ENCODE measurements at regions not wholly inside any gene's neighbourhood (a gene's known extent, or its start where the extent isn't known, plus 50 kb on each side); places are given as distances from the start of the nearest gene placed in this dataset.

DNA sequence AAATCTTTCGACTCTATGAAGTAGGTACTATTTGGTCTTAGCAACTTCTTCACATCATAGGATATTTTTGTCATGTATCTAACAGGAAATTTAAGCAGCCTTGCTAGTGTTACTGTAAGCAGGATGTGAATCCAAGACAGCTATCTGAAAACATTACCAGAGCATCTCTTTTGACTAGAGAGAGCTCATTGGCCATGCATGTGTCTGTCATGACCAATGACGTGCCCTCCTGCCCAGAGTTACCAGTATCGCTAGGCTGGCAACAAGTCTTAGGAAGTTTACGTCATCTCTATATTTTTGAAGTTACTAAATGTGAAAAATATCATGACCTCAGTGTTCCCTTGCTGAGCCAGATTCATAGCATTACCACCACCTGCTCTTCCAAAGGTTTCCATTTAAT is 130.9 kb upstream of the TP63 start:
- DNase-seq (ENCODE audit: low spot score), result peak; percentile 4
- H3K27me3 ChIP-seq (ENCODE audit: insufficient read depth), result no peaks in the 10 kb centered on the region
- no peaks in the 10 kb centered on the region for H3K4me1 ChIP-seq (ENCODE audit: insufficient read depth)
- H2AFZ ChIP-seq, result no peak overlapping the region
- 0 out of 2 replicates have a peak, but pooled peaks cover 5% of the 10 kb centered on the region for H3K9me2 ChIP-seq (ENCODE audit: insufficient read depth)
- no peaks in the 10 kb centered on the region for H4K20me1 ChIP-seq (replicated peaks; ENCODE audit: insufficient read depth)
- H3K36me3 ChIP-seq (ENCODE audit: insufficient read depth), result no peaks in the 10 kb centered on the region
- no peaks in the 10 kb centered on the region for H3K27me3 Mint-ChIP-seq (ENCODE audit: insufficient read depth, low read depth, poor library complexity)
- no peak for ATAC-seq
- no peak overlapping the region for H3K4me2 ChIP-seq
- TF ChIP-seq, protein P1, sequence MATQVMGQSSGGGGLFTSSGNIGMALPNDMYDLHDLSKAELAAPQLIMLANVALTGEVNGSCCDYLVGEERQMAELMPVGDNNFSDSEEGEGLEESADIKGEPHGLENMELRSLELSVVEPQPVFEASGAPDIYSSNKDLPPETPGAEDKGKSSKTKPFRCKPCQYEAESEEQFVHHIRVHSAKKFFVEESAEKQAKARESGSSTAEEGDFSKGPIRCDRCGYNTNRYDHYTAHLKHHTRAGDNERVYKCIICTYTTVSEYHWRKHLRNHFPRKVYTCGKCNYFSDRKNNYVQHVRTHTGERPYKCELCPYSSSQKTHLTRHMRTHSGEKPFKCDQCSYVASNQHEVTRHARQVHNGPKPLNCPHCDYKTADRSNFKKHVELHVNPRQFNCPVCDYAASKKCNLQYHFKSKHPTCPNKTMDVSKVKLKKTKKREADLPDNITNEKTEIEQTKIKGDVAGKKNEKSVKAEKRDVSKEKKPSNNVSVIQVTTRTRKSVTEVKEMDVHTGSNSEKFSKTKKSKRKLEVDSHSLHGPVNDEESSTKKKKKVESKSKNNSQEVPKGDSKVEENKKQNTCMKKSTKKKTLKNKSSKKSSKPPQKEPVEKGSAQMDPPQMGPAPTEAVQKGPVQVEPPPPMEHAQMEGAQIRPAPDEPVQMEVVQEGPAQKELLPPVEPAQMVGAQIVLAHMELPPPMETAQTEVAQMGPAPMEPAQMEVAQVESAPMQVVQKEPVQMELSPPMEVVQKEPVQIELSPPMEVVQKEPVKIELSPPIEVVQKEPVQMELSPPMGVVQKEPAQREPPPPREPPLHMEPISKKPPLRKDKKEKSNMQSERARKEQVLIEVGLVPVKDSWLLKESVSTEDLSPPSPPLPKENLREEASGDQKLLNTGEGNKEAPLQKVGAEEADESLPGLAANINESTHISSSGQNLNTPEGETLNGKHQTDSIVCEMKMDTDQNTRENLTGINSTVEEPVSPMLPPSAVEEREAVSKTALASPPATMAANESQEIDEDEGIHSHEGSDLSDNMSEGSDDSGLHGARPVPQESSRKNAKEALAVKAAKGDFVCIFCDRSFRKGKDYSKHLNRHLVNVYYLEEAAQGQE (IDR thresholded peaks at IDR 0.05; ENCODE audit: unreplicated experiment), result no peak
- TF ChIP-seq STAT1 (IDR thresholded peaks at IDR 0.05; ENCODE audit: unreplicated experiment) (no peak), ZNF114 (CRISPR knock-in tag; IDR thresholded peaks at IDR 0.05) (no peak)
- no peaks in the 10 kb centered on the region for H3K36me3 Mint-ChIP-seq (ENCODE audit: low read depth)
- H3K27ac Mint-ChIP-seq, result no peak overlapping the region
- H3K4me1 Mint-ChIP-seq, result no peaks in the 10 kb centered on the region; the same call in 2 of the 3 replicates
- H3K9me3 Mint-ChIP-seq, result no peaks in the 10 kb centered on the region
- H3K79me2 ChIP-seq (replicated peaks; ENCODE audit: insufficient read depth), result no peaks in the 10 kb centered on the region
- H3K4me3 Mint-ChIP-seq, result no peak overlapping the region
- no peak overlapping the region for H3K27ac ChIP-seq (ENCODE audit: low read depth)
- no peaks in the 10 kb centered on the region for H3F3A ChIP-seq (replicated peaks; ENCODE audit: low read depth)
- H3K4me3 ChIP-seq, result no peak overlapping the region

DNA sequence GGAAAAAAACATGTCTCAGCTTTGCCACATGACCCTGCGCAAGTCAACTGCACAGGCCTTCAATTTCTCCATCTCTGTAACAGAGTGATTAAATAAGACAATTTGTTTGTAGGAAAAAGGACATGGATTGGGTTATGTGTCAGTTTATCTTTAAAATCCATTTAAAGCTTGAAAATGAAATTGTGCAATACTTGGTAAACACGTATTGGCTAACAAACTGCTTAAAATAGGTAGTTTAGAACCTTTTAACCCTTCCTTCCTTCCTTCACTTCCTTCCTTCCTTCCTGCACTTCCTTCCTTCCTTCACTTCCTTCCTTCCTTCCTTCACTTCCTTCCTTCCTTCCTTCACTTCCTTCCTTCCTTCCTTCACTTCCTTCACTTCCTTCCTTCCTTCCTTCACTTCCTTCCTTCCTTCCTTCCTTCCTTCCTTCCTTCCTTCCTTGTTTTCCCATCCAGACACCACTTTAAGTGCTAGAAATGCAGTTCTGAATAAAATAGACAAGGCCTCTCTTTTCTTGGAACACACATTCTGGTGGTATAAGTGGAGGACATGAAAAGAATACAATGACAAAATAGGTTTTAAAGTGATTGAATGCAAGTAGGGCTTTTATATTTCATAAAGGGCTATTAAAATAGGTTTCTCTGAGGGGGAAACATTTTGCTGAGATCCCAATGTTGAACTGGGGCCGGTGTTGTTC is 130.2 kb upstream of the TP63 start:
- Mint-ChIP-seq H3K27ac (no peak overlapping the region), H3K9me3 (no peaks in the 10 kb centered on the region), H3K4me1 (no peaks in the 10 kb centered on the region; the same call in 2 of the 3 replicates), H3K36me3 (ENCODE audit: low read depth) (no peaks in the 10 kb centered on the region), H3K4me3 (no peak overlapping the region), H3K27me3 (ENCODE audit: insufficient read depth, low read depth, poor library complexity) (no peaks in the 10 kb centered on the region)
- no peaks in the 10 kb centered on the region for H4K20me1 ChIP-seq (replicated peaks; ENCODE audit: insufficient read depth)
- H3K4me2 ChIP-seq, result no peak overlapping the region
- DNase-seq (ENCODE audit: low spot score), result no peak
- H3K79me2 ChIP-seq (replicated peaks; ENCODE audit: insufficient read depth), result no peaks in the 10 kb centered on the region
- H3K36me3 ChIP-seq (ENCODE audit: insufficient read depth), result no peaks in the 10 kb centered on the region
- no peak overlapping the region for H3K27ac ChIP-seq (ENCODE audit: low read depth)
- H3K27me3 ChIP-seq (ENCODE audit: insufficient read depth), result no peaks in the 10 kb centered on the region
- H3F3A ChIP-seq (replicated peaks; ENCODE audit: low read depth), result no peaks in the 10 kb centered on the region
- ATAC-seq, result no peak
- no peak overlapping the region for H3K4me3 ChIP-seq
- no peaks in the 10 kb centered on the region for H3K4me1 ChIP-seq (ENCODE audit: insufficient read depth)
- 0 out of 2 replicates have a peak, but pooled peaks cover 5% of the 10 kb centered on the region for H3K9me2 ChIP-seq (ENCODE audit: insufficient read depth)
- no peak overlapping the region for H2AFZ ChIP-seq
- TF ChIP-seq, protein P2, sequence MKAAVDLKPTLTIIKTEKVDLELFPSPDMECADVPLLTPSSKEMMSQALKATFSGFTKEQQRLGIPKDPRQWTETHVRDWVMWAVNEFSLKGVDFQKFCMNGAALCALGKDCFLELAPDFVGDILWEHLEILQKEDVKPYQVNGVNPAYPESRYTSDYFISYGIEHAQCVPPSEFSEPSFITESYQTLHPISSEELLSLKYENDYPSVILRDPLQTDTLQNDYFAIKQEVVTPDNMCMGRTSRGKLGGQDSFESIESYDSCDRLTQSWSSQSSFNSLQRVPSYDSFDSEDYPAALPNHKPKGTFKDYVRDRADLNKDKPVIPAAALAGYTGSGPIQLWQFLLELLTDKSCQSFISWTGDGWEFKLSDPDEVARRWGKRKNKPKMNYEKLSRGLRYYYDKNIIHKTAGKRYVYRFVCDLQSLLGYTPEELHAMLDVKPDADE (IDR thresholded peaks at IDR 0.05), result no peak
- TF ChIP-seq ZNF331 (CRISPR knock-in tag; IDR thresholded peaks at IDR 0.05; ENCODE audit: low read depth), result no peak
- no peak for TF ChIP-seq STAT1 (IDR thresholded peaks at IDR 0.05; ENCODE audit: unreplicated experiment)
- no peak for TF ChIP-seq EZH2 (IDR thresholded peaks at IDR 0.05; ENCODE audit: low read depth, unreplicated experiment)
- TF ChIP-seq, protein P3, sequence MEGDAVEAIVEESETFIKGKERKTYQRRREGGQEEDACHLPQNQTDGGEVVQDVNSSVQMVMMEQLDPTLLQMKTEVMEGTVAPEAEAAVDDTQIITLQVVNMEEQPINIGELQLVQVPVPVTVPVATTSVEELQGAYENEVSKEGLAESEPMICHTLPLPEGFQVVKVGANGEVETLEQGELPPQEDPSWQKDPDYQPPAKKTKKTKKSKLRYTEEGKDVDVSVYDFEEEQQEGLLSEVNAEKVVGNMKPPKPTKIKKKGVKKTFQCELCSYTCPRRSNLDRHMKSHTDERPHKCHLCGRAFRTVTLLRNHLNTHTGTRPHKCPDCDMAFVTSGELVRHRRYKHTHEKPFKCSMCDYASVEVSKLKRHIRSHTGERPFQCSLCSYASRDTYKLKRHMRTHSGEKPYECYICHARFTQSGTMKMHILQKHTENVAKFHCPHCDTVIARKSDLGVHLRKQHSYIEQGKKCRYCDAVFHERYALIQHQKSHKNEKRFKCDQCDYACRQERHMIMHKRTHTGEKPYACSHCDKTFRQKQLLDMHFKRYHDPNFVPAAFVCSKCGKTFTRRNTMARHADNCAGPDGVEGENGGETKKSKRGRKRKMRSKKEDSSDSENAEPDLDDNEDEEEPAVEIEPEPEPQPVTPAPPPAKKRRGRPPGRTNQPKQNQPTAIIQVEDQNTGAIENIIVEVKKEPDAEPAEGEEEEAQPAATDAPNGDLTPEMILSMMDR (conservative IDR thresholded peaks at IDR 0.05; ENCODE audit: low read depth in 2 of 2), result no peak
- no peak for TF ChIP-seq CREB1 (CRISPR knock-in tag; IDR thresholded peaks at IDR 0.05; ENCODE audit: low read depth)
- no peak for TF ChIP-seq JUNB (IDR thresholded peaks at IDR 0.05; ENCODE audit: unreplicated experiment)
- TF ChIP-seq POLR2AphosphoS5 (IDR thresholded peaks at IDR 0.05; ENCODE audit: low read depth), result no peak
- no peak for TF ChIP-seq ZNF114 (CRISPR knock-in tag; IDR thresholded peaks at IDR 0.05)
- no peak for TF ChIP-seq EZH2phosphoT487 (IDR thresholded peaks at IDR 0.05; ENCODE audit: unreplicated experiment)
- no peak for TF ChIP-seq NANOG (IDR thresholded peaks at IDR 0.05; ENCODE audit: borderline replicate concordance)
- TF ChIP-seq, protein P1 (IDR thresholded peaks at IDR 0.05; ENCODE audit: unreplicated experiment), result no peak
